ENCODE measurements at regions not wholly inside any gene's neighbourhood (a gene's known extent, or its start where the extent isn't known, plus 50 kb on each side); places are given as distances from the start of the nearest gene placed in this dataset.

- intact Hi-C loops (cut with micrococcal nuclease), result no loop called here
- Histone ChIP-seq H3K9me3 (ENCODE audit: control insufficient read depth in 1 of 2, insufficient read depth in 1 of 2, low read depth in 1 of 2, low read length in 2 of 2) (no peaks in the 10 kb centered on the region), H3K4me2 (ENCODE audit: low read length) (no peak overlapping the region), H3K27me3 (ENCODE audit: insufficient read depth, low read length) (no peaks in the 10 kb centered on the region), H3K4me1 (ENCODE audit: control insufficient read depth in 1 of 2, insufficient read depth in 2 of 2, low read length in 2 of 2) (peaks cover 2 to 23% of the 10 kb centered on the region in 2 experiments; a peak in 2 of 4 replicates), H3K4me3 (replicated peaks in 1 of 2; ENCODE audit: low read depth in 1 of 2, low read length in 2 of 2) (no peak overlapping the region), H3K36me3 (ENCODE audit: control insufficient read depth in 1 of 2, insufficient read depth in 2 of 2, low read length in 2 of 2) (no peaks in the 10 kb centered on the region), H2AFZ (ENCODE audit: low read depth, low read length, poor library complexity, severe bottlenecking) (no peak overlapping the region), H3K9ac (ENCODE audit: low read length) (no peak overlapping the region), H3K79me2 (ENCODE audit: insufficient read depth, low read length) (no peaks in the 10 kb centered on the region), H3K27ac (ENCODE audit: low read depth, low read length) (no peak overlapping the region), H3K9me2 (ENCODE audit: insufficient read depth) (no peaks in the 10 kb centered on the region), H4K20me1 (ENCODE audit: insufficient read depth) (no peaks in the 10 kb centered on the region)
- BruUV-seq (replicated peaks), result no TSS peak
- no peak for ATAC-seq
- DNase-seq (ENCODE audit: low read depth, low spot score), result no peak
- CTCF ChIA-PET, result no interaction called here
- TF ChIP-seq ZBTB33 (IDR thresholded peaks at IDR 0.05; ENCODE audit: extremely low read depth, insufficient replicate concordance, low read length) (no peak), POLR2AphosphoS5 (IDR thresholded peaks at IDR 0.05; ENCODE audit: low read depth, low read length) (no peak), ZFX (IDR thresholded peaks at IDR 0.05) (no peak), ELF1 (IDR thresholded peaks at IDR 0.05; ENCODE audit: borderline replicate concordance, low read depth) (no peak), SIN3A (IDR thresholded peaks at IDR 0.05; ENCODE audit: low read depth) (no peak), POLR2A (IDR thresholded peaks at IDR 0.05; ENCODE audit: borderline replicate concordance, extremely low read depth, insufficient read depth, insufficient read length) (no peak), YY1 (IDR thresholded peaks at IDR 0.05; ENCODE audit: extremely low read depth, insufficient replicate concordance, low read depth, low read length) (no peak), TCF7L2 (IDR thresholded peaks at IDR 0.05; ENCODE audit: borderline replicate concordance, extremely low read depth, insufficient read depth, insufficient read length) (no peak), REST (IDR thresholded peaks at IDR 0.05; ENCODE audit: low read depth) (no peak), CBX3 (IDR thresholded peaks at IDR 0.05; ENCODE audit: low read depth) (no peak), SP1 (IDR thresholded peaks at IDR 0.05; ENCODE audit: low read depth) (no peak), EZH2 (IDR thresholded peaks at IDR 0.05) (no peak), ZNF274 (IDR thresholded peaks at IDR 0.05; ENCODE audit: low read depth, low read length) (no peak), ATF3 (IDR thresholded peaks at IDR 0.05) (no peak), JUND (IDR thresholded peaks at IDR 0.05) (no peak), CEBPB (IDR thresholded peaks at IDR 0.05; ENCODE audit: low read depth) (no peak), EZH2phosphoT487 (IDR thresholded peaks at IDR 0.05; ENCODE audit: borderline replicate concordance) (no peak), MAX (IDR thresholded peaks at IDR 0.05) (no peak), CTCF (IDR thresholded peaks at IDR 0.05 in 2 of 3, conservative IDR thresholded peaks at IDR 0.05 in 1 of 3; ENCODE audit: borderline replicate concordance in 1 of 3, insufficient read depth in 1 of 3, low read depth in 2 of 3, low read length in 2 of 3) (no peak), RAD21 (IDR thresholded peaks at IDR 0.05; ENCODE audit: low read depth) (no peak)
- POLR2A ChIA-PET, result no interaction called here
- RAD21 ChIA-PET (ENCODE audit: low non-redundant PET in 1 of 2, low total read pairs in 2 of 2, uncharacterized antibody in 2 of 2, unreplicated experiment in 2 of 2), result no interaction called here
Observed at GRCh38 chr12:19706936-19707335, 267.6 kb downstream of the AEBP2 start.
